ENCODE measurements at regions not wholly inside any gene's neighbourhood (a gene's known extent, or its start where the extent isn't known, plus 50 kb on each side); places are given as distances from the start of the nearest gene placed in this dataset.

- intact Hi-C loops (cut with DNase I): no loop called here
- DNase-seq: no peak
- 83 to 85% methylated on average over 3 of the region's 3 CpGs for WGBS, 2 donors
- H3K4me1 ChIP-seq: no peaks in the 10 kb centered on the region
- no peaks in the 10 kb centered on the region for H3K36me3 ChIP-seq
- no peak overlapping the region for H3K27ac ChIP-seq
- H3K9me3 ChIP-seq: no peaks in the 10 kb centered on the region
- TF ChIP-seq CTCF (IDR thresholded peaks at IDR 0.05): no peak
- no peak for TF ChIP-seq POLR2A (IDR thresholded peaks at IDR 0.05)
- no peak overlapping the region for H3K4me3 ChIP-seq (replicated peaks in 1 of 3)
- H3K27me3 ChIP-seq: no peaks in the 10 kb centered on the region
These were observed 56.8 kb upstream of the LRRK2 start for GRCh38 chr12:40168001-40168400.

DNA sequence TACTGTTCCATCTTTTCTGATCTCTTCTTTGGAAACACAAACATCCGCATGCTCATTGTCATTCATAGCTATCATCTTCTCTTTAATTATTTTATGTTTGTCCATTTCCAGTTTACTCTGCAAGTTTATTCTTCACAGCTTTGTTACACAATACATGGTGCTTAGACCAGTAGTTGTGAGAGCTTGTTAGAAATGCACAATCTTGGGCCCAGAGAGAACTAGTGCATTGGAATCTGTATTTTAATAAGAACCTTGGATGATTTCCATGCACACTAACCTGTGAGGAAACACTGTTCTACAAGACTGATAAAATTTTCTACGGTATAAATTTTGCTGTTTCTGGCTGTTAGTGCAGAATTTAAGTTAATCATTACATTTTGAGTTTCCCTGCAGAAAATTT, 59.3 kb upstream of the SLC2A13 start:
- DNase-seq: no peak
- Histone ChIP-seq H3K27me3 (no peaks in the 10 kb centered on the region), H3K4me3 (replicated peaks in 1 of 3) (no peak overlapping the region), H3K4me1 (no peaks in the 10 kb centered on the region), H3K36me3 (no peaks in the 10 kb centered on the region), H3K27ac (no peak overlapping the region), H3K9me3 (no peaks in the 10 kb centered on the region)
- intact Hi-C loops (cut with DNase I): no loop called here
- WGBS, 2 donors: 93 to 96% methylated on average over 2 of the region's 2 CpGs
- no peak for TF ChIP-seq CTCF (IDR thresholded peaks at IDR 0.05)
- TF ChIP-seq POLR2A (IDR thresholded peaks at IDR 0.05): no peak

DNA sequence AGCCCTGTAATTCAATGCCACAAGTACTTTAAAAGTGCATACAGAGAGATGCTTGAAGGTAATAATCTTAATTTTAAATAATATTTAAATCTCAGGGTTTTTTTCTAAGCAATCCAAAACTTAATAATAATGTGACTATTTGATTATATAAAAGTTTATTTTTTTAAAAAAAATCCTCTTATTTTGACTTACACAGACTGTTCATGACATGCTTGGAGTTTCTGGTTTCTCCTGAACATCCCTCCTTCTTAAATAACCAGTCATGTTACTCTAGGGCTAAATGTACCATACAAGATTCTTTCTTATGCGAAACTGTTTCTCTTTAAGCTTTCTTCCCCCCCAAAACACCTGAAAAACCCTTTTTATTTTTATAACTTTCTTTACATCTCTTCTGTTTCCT, 58.2 kb upstream of the SLC2A13 start:
- Histone ChIP-seq H3K9me3 (no peaks in the 10 kb centered on the region), H3K4me3 (replicated peaks in 1 of 3) (no peak overlapping the region), H3K36me3 (no peaks in the 10 kb centered on the region), H3K27ac (no peak overlapping the region), H3K4me1 (peaks cover 0 to under 1% of the 10 kb centered on the region in 2 donors), H3K27me3 (no peaks in the 10 kb centered on the region)
- DNase-seq: no peak
- WGBS, 2 donors: 77 to 91% methylated on average over 1 of the region's 1 CpG
- TF ChIP-seq CTCF (IDR thresholded peaks at IDR 0.05): no peak
- no peak for TF ChIP-seq POLR2A (IDR thresholded peaks at IDR 0.05)
- intact Hi-C loops (cut with DNase I): no loop called here

DNA sequence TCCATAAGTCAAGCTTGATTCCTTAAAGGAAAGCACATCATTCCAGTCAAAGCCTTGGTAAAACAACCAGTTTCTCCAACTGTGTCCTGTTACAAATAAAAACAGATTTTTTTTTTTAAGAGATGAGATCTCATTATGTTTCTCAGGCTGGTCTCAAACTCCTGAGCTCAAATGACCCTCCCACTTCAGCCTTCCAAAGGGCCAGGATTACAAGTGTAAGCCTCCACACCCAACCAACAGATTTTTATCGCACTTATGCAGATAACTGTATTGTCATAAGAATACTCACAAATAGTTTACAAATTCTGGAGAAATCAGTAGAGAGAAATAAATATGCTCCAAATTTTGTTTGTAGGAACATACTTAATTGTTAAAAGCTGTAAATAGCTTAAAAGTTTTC, 56.2 kb upstream of the SLC2A13 start:
- no peak overlapping the region for H3K27ac ChIP-seq
- no peak overlapping the region for H3K4me3 ChIP-seq (replicated peaks in 1 of 3)
- H3K9me3 ChIP-seq: no peaks in the 10 kb centered on the region
- no peaks in the 10 kb centered on the region for H3K27me3 ChIP-seq
- TF ChIP-seq POLR2A (IDR thresholded peaks at IDR 0.05) (no peak), CTCF (IDR thresholded peaks at IDR 0.05) (no peak)
- 91 to 94% methylated on average over 1 of the region's 1 CpG for WGBS, 2 donors
- DNase-seq: no peak
- intact Hi-C loops (cut with DNase I): no loop called here
- H3K36me3 ChIP-seq: no peaks in the 10 kb centered on the region
- H3K4me1 ChIP-seq: peaks cover 0 to 5% of the 10 kb centered on the region in 2 donors

DNA sequence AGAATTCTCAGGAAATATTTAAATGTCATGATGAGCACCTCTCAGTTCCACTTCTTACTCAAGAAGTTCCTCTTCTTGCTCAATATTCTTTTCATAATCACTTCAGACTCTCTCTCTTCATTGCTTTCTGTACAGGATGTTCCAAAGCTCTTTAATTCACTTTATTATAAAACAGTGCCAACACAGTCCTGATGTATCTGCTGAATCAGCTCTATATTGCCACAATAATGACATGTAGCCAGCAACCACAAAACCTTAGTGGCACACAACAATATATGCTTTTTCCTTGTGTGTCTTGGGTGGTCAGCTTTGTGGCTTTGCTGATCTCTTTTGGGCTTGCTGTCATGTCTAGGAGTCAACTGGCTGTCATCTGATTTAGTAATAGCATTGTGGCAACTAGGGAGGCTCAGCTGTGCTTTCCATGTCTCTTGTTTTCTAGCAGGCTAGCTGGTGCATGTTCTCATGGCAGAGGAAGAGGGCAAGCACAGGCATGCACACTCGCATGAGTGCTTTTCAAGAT, 52.8 kb upstream of the SLC2A13 start:
- TF ChIP-seq POLR2A (IDR thresholded peaks at IDR 0.05) (no peak), CTCF (IDR thresholded peaks at IDR 0.05) (no peak)
- intact Hi-C loops (cut with DNase I): loop anchor here (10.0 kb wide), 1 partner anchor 66 kb away; the partner anchor contains the start of gene LRRK2
- H3K36me3 ChIP-seq: no peaks in the 10 kb centered on the region
- H3K4me1 ChIP-seq: peaks cover 0 to 5% of the 10 kb centered on the region in 2 donors
- no peaks in the 10 kb centered on the region for H3K27me3 ChIP-seq
- WGBS, 2 donors: 33 to 100% methylated on average over 1 of the region's 1 CpG
- H3K27ac ChIP-seq: peak overlapping the region in 1 of 3 donors; percentile 32
- DNase-seq: peak; percentile 6 to 30
- H3K9me3 ChIP-seq: no peaks in the 10 kb centered on the region
- no peak overlapping the region for H3K4me3 ChIP-seq (replicated peaks in 1 of 3)

Data from thyroid gland (tissue), 4 donors.